ENCODE measurements at regions not wholly inside any gene's neighbourhood (a gene's known extent, or its start where the extent isn't known, plus 50 kb on each side); places are given as distances from the start of the nearest gene placed in this dataset.

- H3K36me3 ChIP-seq, result no peaks in the 10 kb centered on the region
- no peak for DNase-seq
- peaks cover 0 to 23% (median 7%) of the 10 kb centered on the region in 4 donors for H3K4me1 ChIP-seq
- H3K27me3 ChIP-seq, result no peaks in the 10 kb centered on the region
- no peak for TF ChIP-seq POLR2A (IDR thresholded peaks at IDR 0.05)
- TF ChIP-seq CTCF (IDR thresholded peaks at IDR 0.05), result no peak
- H3K4me3 ChIP-seq, result no peak overlapping the region
- peak overlapping the region in 1 of 4 donors; percentile 68 for H3K27ac ChIP-seq
- H3K9me3 ChIP-seq, result no peaks in the 10 kb centered on the region
These were observed 117.9 kb downstream of the SNX5 start for GRCh38 chr20:17850684-17851026.

- Histone ChIP-seq H3K36me3 (no peaks in the 10 kb centered on the region), H3K4me1 (peaks cover 0 to 23% (median 7%) of the 10 kb centered on the region in 4 donors), H3K27ac (peak overlapping the region in 3 of 4 donors; percentile 26 to 68 (median 46)), H3K4me3 (no peak overlapping the region), H3K27me3 (no peaks in the 10 kb centered on the region), H3K9me3 (no peaks in the 10 kb centered on the region)
- no peak for TF ChIP-seq POLR2A (IDR thresholded peaks at IDR 0.05)
- TF ChIP-seq CTCF (IDR thresholded peaks at IDR 0.05), result no peak
- peak in 1 of 3 donors; percentile 72 for DNase-seq
These were observed 118.5 kb downstream of the SNX5 start for GRCh38 chr20:17849901-17850683.

GRCh38 chr20:17849138-17849900 is 119.3 kb downstream of the SNX5 start:
- DNase-seq, result no peak
- Histone ChIP-seq H3K27me3 (no peaks in the 10 kb centered on the region), H3K36me3 (no peaks in the 10 kb centered on the region), H3K4me3 (no peak overlapping the region), H3K27ac (peak overlapping the region; percentile 18 to 68 (median 40)), H3K9me3 (no peaks in the 10 kb centered on the region), H3K4me1 (peaks cover 0 to 23% (median 7%) of the 10 kb centered on the region in 4 donors)
- TF ChIP-seq POLR2A (IDR thresholded peaks at IDR 0.05) (no peak), CTCF (IDR thresholded peaks at IDR 0.05) (no peak)

DNA sequence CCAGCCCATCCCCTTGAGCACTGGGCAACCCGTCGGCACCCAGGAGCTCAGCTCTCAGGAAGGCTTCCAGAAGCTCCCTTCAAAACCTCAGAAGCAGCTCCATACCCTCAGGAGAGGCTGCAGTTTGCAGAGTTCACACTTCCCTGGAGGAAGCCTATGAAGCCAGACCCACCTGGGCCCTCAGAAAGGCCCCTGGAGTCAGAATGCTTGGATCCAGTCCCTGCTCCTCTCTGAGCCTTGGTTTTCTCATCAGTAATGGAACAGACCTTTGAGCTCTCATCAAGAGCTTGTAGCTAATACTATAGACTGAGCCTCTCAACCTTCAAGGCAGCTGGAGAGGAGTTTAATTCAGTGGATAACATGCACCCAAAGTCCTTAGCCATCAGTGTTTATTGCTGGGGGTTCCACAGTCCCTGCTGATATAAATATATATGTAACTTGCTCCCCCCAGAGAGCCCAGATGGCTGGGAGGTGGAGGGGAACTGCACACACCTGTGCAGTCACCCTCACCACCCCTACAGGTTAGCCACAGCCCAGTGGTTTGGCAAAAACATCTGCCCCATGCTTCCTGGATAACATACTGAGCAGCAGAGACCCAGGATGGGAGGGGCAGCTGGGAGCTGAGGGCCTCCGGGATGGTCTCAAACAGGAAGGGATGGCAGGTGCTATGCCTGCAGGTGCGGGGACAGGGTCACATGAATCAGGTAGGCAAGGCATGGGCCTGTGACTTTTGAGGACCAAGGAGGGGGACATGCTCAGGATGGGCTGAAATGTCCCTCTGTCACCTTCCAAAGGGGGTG is 120.1 kb downstream of the SNX5 start:
- H3K36me3 ChIP-seq, result no peaks in the 10 kb centered on the region
- peak in 1 of 3 donors; percentile 46 for DNase-seq
- peaks cover 0 to 28% (median 8%) of the 10 kb centered on the region in 4 donors for H3K4me1 ChIP-seq
- peak overlapping the region in 1 of 4 donors; percentile 34 for H3K27ac ChIP-seq
- no peak overlapping the region for H3K4me3 ChIP-seq
- no peaks in the 10 kb centered on the region for H3K27me3 ChIP-seq
- no peaks in the 10 kb centered on the region for H3K9me3 ChIP-seq
- no peak for TF ChIP-seq CTCF (IDR thresholded peaks at IDR 0.05)
- TF ChIP-seq POLR2A (IDR thresholded peaks at IDR 0.05), result no peak

DNA sequence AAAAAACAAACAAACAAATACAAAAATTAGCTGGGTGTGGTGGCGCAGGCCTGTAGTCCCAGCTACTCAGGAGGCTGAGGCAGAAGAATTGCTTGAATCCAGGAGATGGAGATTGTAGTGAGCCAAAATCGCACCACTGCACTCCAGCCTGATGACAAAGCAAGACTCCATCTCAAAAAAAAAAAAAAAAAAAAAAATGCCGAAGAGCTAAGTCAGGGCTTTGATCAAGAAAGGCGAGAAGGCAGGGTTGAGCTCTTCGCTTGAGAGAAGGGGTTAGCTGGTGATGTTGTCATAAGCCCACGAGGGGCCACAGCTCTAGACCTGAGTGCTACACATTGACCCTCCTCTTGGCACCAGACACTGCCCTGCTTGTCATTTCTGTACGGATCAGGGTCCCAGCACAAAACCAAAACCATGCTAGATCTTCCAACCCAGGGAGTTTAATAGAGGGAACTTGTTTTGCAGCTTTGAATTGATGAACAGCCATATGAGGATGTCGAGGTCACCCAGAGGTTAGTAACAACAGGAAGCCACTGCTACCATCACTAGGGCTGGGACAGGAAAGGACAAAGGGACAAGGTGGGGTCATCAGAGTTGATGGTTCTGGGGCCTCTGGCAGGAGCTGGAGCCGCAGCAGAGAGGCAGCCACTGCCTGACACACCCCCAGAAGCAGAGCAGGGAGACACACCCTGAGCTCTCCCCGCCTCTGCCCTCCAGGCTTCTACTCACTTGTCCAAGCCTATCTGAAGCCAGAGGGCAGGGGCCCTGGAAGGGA is 122.7 kb downstream of the SNX5 start:
- H3K27ac ChIP-seq, result no peak overlapping the region
- no peak for TF ChIP-seq CTCF (IDR thresholded peaks at IDR 0.05)
- no peak for TF ChIP-seq POLR2A (IDR thresholded peaks at IDR 0.05)
- peaks cover 0 to 33% (median 13%) of the 10 kb centered on the region in 4 donors for H3K4me1 ChIP-seq
- H3K27me3 ChIP-seq, result no peaks in the 10 kb centered on the region
- no peak overlapping the region for H3K4me3 ChIP-seq
- no peaks in the 10 kb centered on the region for H3K9me3 ChIP-seq
- H3K36me3 ChIP-seq, result no peaks in the 10 kb centered on the region
- DNase-seq, result peak in 1 of 3 donors; percentile 63
